ENCODE measurements at regions not wholly inside any gene's neighbourhood (a gene's known extent, or its start where the extent isn't known, plus 50 kb on each side); places are given as distances from the start of the nearest gene placed in this dataset.

DNA sequence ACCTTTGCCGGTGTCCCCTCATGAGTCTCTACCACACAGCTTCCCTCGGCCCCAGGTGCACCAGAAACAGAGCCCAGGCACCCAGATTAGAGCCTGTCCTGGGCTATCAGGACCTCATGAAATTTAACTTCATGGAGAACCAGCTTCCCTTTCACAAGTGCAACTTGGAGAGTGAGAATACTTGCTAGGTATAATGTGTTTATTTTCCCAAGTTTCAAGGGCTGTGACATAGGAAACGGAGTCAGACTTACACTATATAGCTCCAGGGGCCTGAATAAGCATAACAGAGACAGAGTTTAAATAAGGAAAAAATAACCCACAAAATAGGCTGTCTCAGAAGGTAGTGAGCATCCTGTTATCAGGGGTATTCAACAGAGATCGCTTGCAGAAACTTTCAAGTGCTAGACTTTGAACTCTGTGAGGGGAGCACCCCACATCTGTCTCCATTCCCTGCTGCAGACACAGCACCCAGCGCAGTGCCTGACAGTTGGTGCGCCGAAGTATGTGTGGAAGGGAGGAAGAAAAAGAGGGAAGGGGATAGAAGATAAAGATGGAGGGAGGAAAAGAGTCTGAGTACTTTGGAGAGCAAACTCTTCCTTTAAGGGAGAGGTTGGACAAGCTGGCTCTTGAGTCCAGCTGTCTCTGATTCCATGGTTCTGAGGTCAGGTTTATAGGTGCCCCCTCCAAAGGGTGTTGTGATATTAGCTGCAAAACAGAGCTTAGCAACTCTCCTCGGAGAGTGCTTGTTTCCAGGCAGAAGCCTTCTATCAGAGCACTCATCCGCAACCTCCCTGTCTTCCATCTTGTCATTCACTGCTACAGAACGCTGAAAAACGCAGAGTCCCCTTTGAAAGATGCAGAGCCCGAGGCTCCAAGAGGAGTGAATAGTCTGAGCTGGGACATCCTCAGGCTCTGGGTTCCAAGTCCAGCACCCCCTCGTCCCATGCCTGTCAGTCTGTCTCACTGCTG lies 84.8 kb downstream of the CPN2 start:
- DNase-seq = no peak

DNA sequence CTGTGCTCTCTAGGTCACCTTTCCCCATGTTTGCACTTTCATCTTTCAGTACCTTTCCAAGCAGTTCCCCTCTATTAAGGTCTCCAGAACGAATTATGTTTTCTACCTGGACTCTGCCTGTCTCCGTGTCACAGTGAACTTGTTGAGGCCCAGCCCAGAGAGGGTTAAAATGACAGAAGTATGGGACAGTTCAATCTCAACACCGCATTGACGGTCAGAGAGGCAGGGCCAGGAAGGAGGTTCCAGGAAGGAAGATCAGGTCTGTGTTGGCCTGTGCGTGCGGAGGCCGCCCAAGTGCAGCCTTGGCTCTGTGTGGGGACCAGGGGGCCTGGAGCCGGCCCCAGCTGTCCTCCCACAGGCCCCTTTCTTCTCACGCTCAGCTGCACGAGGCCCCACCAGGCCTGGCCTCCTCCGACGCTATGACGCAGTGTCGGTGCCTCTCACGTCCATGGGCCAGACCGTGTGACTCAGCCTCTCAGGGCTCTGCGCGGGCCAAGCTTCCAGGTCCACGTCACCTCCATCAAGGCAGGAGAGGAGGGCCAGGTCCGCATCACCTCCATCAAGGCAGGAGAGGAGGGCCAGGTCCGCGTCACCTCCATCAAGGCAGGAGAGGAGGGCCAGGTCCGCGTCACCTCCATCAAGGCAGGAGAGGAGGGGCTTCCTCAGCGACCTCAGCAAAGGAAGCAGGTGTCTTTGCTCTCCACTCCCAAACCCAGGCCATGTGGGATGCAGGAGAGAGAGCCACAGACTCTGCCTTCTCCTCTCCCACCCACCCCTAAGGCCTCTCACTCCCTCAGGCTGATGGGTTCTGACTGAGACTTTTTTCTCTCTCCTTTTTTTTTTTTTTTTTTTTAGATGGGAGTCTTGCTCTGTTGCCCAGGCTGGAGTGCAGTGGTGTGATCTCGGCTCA lies 83.1 kb downstream of the CPN2 start:
- DNase-seq = no peak

DNA sequence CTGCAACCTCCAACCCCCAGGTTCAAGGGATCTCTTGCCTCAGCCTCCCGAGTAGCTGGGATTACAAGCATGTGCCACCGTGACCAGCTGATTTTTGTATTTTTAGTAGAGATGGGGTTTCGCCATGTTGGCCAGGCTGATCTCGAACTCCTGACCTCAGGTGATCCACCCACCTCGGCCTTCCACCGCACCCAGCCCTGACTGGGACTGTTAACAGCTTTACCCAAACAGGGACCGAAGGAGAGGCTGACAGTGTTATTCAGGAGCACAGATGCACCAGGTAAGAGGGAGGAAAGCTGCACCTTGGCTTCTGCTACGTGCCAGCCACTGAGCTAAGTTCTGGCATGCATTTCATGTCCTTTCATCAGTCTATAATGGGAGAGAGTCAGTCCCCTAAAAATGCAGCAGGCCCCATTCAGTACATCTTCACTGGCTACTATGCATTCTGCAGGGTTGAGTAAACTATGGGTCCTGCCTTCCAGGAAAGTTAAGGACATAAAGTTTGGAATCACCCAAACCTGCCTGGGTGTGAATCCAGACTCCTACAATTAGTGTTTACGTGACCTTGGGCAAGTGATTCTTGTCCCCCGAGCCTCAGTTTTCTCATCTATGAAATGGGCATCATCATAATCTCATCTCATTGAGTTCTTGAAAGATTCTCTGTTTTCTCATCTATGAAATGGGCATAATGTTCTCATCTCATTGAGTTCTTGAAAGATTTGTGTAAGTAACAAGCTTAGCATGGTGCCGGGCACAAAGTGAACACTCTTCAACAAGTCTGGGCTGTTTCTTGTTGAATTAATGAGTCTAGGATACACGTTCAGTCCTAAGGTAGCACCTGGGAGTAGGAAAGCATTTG lies 82.2 kb downstream of the CPN2 start:
- no peak for DNase-seq

DNA sequence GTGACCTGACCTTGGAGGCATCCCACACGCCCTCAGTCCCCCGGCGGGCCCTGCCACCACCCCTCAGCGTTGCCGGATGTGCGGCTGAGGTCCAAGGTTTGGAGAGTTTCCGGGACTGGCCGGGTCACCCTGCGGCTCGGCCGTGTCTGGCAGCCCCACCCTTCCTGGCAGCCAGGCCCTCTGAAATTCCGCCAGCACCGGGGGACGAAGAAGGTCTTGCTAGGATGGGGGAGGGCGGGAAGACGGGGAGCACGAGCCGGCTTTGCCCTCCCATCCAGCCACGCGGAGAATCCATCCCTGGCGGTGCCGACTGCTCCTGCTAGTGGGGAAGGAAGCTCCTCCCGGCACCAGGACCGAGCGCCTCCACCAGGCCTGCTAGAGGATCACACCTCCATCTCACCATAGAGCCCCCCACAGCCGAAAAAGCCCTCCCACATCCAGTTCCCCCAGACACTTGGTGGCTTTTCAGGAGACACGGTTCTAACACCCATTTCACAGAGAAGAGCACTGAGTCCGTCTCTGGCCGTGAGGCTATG lies 81.5 kb downstream of the CPN2 start:
- DNase-seq = no peak

DNA sequence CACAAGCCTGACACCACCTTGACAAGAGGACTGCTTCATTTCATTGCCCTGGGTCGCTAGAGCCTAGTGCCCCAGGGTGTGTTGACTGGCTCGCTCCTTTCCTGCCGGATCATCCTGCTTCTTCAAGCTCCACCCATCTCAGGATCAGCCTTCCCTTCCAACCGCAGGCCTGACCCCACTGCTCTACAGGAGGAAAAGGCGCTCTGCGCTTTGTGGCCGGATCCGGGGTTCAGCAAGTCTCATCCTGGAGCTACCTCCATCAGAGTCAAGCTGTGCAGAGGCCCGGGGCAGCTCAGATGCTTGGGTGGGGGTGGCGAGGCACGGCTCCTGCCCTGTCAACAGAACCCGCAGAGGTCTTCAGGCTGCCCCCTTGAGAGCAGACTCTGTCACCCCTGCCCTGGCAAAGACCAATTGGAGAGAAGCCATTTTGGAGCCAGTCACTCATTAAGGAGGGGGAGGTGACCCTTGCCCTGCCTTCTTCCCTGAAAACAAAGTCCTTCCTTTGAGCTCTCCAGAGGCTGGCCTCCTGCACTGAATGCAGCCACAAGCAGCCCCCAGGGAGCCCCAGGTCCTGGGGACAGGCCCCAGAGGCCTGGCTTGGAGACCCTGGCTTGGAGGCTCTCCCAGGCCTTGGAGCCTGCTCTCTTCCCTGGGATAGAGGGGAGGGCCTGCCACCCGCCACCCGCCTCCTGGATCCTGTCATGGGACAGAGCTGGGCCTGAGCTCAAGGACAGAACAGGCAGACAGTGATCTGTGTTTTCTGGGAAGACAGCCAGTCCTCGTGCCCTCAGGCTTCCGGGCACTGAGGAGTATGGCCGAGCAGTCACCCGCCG lies 80.3 kb downstream of the CPN2 start:
- no peak for DNase-seq

DNA sequence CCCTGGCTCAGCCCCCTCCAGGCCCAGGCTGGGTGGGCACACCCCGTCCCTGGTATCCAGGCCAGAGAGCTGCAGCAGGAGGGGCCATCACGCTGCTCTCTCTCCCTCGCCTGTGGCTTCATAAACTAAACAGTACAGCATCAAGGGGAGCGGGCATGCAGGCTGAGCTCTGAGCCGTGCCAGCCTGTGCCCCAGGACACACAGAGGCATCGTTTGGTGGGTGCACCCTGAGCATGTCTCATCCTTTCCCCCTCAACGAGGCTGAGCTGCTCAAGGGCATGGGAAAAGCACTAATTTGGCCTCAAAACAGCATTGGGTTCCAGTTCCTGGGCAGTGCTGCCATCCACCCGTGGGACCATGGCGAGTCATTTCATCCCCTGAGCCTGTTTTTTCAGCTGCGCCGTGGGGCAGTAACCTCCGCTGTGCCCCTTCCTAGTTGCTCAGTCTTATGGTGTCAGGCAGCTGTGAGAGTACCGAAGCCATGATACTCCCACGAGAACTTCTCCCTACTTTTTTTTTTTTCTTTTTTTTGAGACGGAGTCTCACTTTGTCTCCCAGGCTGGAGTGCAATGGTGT lies 79.6 kb downstream of the CPN2 start:
- no peak for DNase-seq

DNA sequence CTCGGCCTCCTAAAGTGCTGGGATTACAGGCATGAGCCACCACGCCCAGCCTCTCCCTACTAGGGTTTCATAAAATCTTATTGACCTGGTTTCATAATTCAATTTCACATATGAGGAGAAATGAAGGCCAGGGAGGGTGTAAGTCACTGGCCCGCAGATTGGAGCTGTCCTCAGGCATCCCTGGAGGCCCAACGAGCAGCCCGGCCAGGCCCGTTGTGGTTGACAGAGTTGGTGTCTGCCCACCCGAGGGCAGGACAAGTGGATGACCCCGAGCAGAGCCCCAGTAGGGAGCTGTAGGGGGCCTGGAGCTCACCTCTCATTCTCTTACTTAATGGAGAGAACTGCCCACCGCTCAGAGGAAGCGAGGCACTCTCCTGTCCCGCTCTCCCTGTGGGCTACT lies 78.9 kb downstream of the CPN2 start:
- no peak for DNase-seq

DNA sequence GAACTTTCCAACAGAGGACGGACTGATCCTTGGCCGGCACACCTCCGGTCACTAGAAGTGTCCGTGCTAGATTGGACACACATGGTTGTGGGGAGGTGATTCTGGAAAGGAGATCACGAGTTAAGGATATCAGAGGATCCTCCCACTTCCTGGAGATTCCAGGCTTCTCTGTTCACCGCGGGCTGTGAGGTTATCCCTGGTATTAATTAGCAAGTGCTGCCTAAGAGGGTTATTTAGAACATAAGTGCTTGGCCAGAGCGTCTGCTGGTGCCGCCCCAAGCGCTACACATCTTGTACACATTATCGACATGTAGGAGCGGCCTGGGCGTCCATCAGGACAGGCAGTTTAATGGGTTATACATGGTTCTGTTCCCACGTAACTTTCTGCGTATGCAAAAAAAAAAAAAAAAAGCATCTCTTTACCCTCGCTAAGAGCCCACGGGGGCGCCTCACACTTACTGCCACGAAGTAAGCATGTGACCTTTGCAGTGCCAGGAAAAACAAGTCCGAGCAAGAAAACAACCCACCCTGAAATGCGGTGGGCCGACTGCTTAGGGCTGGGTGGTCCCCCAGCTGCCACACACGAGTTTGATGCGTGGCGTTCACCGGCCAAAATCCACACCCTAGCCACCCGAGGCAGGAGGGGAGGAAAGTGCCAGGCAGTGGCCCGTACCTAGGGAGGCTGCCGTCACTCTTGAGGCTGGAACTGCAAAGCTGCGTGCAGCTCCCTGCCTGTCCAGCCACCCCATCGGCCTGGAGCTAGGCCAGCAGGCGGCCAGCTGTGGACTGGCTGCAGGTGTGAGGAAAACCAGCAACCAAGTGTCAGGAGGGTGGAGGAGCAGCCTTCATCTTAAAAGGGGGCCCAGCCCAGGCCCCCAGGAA lies 78.0 kb downstream of the CPN2 start:
- no peak for DNase-seq

DNA sequence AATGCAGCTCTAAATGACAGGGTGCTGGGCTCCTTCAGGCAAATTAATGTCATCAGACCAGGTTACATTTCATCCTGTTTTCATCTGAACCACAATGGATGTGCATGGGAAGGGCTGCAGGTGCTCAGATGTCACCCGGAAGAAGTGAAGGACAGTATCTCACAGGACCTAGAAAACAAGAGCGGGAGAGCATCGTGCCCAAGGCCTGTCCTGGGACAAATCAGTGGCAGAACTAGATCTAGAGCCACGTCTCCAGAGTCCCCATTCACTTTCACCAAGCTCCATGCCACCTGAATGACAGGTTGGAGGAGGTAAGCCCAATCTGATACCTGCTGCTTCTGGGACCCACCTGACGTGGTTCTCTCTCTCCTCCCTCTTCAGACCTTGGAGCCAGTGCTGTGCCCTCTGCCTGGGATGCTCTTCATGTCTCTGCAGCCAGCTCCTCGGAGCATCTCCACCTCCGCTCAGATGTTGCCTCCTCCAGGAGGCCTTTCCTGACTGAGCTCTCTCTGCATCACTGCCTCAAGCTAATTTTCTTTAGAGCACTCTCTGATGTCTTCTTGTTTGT lies 77.3 kb downstream of the CPN2 start:
- DNase-seq = no peak

DNA sequence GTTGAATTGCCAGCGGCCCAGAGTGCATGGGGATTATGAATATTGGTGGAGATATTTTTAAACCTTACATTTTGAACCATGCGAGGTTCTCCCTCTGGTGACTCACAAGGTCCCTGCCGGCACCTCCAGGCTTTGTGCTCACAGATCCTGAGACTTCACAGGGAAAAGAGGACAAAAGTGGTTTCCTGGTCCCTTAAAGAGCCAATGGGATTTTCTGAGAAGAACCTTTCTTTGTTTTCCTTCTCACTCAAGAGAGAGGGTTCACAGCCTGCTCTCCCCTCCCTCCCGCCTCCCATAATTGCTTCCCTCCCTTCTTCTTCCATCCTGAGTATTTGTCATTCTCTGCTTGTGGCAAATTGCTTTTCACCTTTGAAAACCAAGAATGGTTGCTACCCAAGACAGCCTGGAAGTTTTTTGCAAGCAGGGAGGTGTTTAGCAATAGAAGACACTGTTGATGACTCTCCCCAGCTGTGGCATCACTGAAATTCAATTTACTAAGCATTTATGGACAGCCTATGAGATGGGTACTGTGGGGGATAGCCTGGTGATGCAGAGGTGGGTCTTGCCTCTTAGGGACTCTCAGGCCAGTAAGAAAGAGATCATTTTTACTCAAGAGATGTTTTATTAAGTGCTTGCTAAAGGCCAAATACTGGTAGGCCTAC lies 76.6 kb downstream of the CPN2 start:
- DNase-seq = no peak

DNA sequence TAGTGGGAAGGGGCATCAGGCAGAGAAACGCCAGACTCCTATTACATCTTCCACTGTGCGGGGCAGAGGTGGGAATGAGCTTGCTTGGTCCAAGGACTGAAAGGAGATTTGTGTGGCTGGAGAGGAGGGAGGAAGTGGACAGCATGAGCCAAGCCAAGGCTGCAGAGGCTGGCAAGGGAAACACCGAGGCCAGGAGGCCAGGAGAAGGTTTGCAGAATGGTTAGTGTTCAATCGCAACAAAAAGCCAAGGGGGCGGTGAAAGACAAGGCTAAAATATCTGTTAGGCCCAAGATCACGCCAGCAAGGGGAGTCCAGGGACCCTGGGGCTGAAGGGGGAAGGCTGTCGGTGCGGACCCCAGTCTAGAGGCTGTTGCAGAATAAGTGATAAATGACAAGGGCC lies 75.8 kb downstream of the CPN2 start:
- no peak for DNase-seq

DNA sequence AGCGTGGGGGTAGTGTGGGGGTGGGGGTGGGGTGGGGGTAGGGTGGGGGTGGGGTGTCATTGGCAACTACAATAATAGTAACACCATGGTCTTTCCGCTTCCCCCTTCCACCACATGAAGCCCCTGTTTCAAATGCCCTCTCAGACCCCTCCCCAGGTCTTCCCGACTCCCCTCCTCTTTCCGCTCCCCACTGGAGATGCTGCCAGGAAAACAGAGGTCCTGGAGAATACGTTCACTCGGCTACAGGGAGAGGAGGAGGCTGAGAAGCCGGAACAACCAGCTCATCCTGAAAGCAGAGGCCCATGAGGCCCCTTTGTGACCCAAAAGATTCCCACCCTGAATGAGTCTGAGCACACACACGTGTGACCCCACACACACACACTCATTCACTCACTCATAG lies 75.4 kb downstream of the CPN2 start:
- no peak for DNase-seq

DNA sequence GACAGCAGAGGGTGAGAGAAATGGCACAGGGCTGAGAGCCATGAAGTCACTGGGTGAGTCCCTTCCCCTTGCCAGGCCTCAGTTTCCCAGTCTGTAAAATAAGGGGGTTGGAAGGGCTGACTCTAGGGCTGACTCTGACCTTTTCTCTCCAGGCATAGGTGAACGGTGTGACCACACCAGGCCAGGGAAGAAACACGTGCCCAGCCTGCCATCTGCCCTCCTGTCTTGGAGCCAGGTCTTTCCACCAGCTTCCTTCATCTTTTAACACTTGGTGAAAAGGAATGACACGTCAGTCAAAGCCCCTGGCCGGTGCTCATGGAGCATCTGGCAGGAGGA lies 74.4 kb downstream of the CPN2 start:
- no peak for DNase-seq

DNA sequence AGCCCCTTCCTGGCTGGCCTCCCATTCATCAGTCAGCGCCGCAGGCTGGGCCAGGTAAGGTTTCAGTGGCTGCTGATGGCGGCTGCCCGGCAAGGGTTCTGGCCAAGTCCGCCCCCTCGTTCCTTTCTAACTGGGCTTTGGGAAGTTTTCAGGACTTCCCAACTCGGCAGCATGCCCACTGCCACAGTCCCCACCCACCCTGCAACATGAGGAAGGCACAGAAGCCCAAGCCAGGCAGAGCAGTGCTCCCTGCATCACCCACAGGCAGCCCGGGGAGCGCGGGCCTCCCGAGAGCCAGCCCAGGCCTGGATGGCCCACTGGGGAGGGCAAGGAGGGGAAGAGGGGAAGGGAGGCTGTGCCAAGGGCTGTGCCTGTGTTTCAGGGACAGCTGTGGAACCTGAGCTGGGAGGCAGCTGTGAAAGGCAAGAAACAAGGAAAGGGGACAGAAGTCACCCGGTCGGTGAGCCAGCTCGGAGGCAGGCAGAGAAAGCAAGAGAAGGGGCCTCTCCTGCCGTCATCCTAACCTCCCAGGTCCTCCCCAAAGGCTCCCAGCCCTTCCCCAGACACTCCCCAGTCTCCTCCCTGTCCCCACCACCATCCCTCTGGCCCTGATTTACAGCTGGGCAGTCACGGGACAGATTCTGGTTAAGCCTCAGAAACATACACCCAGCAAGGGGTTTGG lies 73.9 kb downstream of the CPN2 start:
- DNase-seq = no peak

DNA sequence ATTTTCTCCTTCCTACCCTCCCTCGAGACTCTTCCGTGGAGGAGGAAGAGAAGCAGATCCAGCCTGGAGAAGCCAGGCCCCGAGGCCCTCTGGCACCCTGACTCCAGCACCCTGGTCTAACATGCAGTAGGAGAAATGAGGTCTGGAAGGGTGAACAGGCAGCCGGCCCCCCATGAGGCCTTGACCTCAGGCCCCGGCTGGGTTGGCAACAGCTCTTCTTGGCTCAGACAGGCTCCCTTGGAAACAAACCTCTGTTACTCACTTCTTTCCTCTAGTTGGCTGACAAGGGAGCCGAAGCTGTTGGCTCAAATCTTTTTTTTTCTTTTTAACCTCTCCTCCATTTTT lies 73.4 kb downstream of the CPN2 start:
- no peak for DNase-seq

DNA sequence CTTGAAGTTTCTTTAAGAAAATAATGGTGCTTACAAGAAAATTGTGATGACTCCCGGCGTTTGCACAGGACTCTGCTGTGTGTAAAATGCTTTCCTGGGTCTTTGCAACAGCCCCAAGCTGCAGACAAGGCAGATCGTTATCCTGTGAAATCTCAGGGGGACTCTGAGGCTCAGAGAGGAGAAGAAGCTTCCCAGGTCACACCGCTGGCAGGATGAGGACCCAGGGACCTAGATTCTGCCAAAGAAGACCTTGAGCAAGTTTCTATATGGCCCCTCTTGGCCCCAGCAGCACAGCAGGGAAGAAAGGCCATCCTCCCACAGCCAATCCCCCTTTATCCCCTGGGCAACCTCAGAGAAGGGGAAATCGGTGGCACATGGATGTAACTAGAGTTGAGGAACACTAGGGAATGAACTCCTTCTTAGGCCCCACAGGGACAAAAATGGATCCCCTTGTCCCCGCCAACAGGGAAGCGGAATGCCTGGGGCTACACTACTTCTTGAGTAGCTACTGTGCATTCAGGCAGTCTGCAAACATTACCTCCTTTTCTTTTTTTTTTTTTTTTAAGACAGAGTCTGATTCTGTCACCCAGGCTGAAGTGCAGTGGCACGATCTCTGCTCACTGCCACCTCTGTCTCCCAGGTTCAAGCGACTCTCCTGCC lies 72.8 kb downstream of the CPN2 start:
- no peak for DNase-seq

DNA sequence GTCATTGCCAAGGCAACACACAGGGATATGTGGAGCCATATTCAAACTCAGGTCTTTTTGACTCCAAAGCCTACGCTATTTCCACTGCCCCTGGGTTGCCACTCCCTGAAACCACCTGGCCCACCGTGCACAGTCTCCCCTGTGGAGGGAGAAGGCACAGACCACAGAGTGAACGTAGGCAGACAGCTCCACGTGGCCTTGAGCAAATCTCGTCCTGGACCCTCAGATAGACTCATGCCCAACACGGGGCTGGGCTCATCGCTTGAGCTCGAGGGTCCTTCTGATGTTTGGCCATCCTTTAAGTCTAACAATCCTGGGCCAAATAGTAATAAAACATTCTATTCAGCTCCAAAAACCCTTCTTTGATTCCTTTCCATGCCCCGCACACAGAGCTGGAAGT lies 72.0 kb downstream of the CPN2 start:
- DNase-seq = no peak

DNA sequence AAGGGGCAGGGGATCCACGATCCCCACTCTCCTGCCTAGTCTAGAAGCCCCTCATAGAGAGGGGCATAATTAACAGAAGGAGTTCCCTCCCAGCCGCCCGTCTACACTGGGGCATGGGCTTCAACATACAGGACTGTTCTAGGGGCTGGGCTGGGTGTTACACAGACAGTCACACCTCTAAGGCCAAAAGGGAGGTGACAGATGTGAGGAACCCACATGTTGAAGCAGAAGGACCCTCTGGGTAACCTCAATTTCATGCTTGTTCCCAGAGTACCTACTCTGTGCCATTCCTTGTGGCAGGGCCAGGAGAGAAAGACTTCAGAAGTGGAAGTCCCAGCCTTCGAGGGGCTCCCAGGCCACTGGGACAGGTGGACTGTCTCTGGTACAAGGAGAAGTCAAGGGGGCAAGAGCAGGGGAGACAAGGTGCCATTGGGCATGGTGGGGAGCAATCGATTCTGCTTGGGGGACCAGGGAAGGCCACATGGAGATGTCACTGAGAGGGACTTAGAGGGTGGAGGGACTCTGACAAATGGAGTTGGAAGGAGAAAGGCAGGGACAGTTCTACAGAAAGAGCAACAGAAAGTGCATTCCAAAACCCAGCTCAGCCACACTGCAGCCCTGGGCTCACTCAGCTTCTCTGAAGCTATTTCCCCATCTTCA lies 71.3 kb downstream of the CPN2 start:
- no peak for DNase-seq
